MCF 10A (cell line): ENCODE measurements at regions not wholly inside any gene's neighbourhood (a gene's known extent, or its start where the extent isn't known, plus 50 kb on each side); places are given as distances from the start of the nearest gene placed in this dataset.

ENCODE experiments used
- BruUV-seq: library from RNA; stranded (reverse); fragments of 400-500 nt; replicated peaks from 2 replicates; lab custom pipeline; 2021; lab: Mats Ljungman, UMichigan
- CTCF ChIA-PET: fragments of 300-600 bp; sonication (Branson Sonifier 250); formaldehyde crosslinking; extraction: SDS; loops from one replicate; lab custom pipeline; 2021; ENCODE audit warnings: antibody characterized with exemption, inconsistent platforms; lab: Yijun Ruan, JAX
- POLR2A ChIA-PET: fragments of 300-600, 350-650 bp; sonication (Branson Sonifier 250); formaldehyde crosslinking; extraction: SDS; loops from one replicate; lab custom pipeline; 2020; ENCODE audit warnings: antibody characterized with exemption, inconsistent platforms; lab: Yijun Ruan, JAX
- DNase-seq: peaks from one replicate; pipeline ENCODE4 v3.0.0-alpha.2; 2018; ENCODE audit not compliant: unreplicated experiment
- H3K27ac Mint-ChIP-seq: one replicate; pipeline ENCODE4 v1.8.0; 2022; ENCODE audit warnings: mild to moderate bottlenecking, low read depth, mixed read lengths; ENCODE audit not compliant: unreplicated experiment
- H3K27me3 Mint-ChIP-seq: one replicate; pipeline ENCODE4 v1.8.0; 2022; ENCODE audit warnings: mixed read lengths; ENCODE audit not compliant: insufficient read depth, unreplicated experiment
- H3K36me3 Mint-ChIP-seq: one replicate; pipeline ENCODE4 v1.8.0; 2022; ENCODE audit warnings: mild to moderate bottlenecking, moderate library complexity, mixed read lengths; ENCODE audit not compliant: insufficient read depth, unreplicated experiment
- H3K4me1 Mint-ChIP-seq: one replicate; pipeline ENCODE4 v1.8.0; 2022; ENCODE audit warnings: mixed read lengths; ENCODE audit not compliant: insufficient read depth, unreplicated experiment
- H3K4me3 Mint-ChIP-seq: one replicate; pipeline ENCODE4 v1.8.0; 2022; ENCODE audit warnings: mild to moderate bottlenecking, moderate library complexity, mixed read lengths; ENCODE audit not compliant: unreplicated experiment
- H3K9me3 Mint-ChIP-seq: one replicate; pipeline ENCODE4 v1.8.0; 2022; ENCODE audit warnings: mixed read lengths; ENCODE audit not compliant: unreplicated experiment
- CTCF ChIP-seq: fragments of 200-600 bp; IDR thresholded peaks from one replicate; pipeline ENCODE4 v1.8.0; 2022; ENCODE audit warnings: antibody characterized with exemption, mild to moderate bottlenecking; ENCODE audit not compliant: unreplicated experiment
- intact Hi-C: fragments of 100-400 bp; cut with micrococcal nuclease; formaldehyde crosslinking; loops from 2 replicates; pipeline ENCODE4 v1.14.1; 2022

GRCh38 chr2:200131307-200131706 is 175.2 kb upstream of the SPATS2L start:
- Mint-ChIP-seq H3K9me3 (no peaks in the 10 kb centered on the region), H3K27ac (no peak overlapping the region), H3K4me1 (peaks cover 11% of the 10 kb centered on the region), H3K4me3 (no peak overlapping the region), H3K27me3 (no peaks in the 10 kb centered on the region), H3K36me3 (no peaks in the 10 kb centered on the region)
- DNase-seq, result no peak
- ChIA-PET CTCF (interaction anchor here (0.8 kb wide), 1 partner anchor 8 kb away, joined by 3 read pairs; no protein-coding TSS in a partner anchor), POLR2A (no interaction called here)
- TF ChIP-seq CTCF, result no peak
- no TSS peak for BruUV-seq
- intact Hi-C loops, result no loop called here

- ChIA-PET POLR2A (no interaction called here), CTCF (interaction anchor here (1.5 kb wide), 1 partner anchor 24 kb away, joined by 3 read pairs; no protein-coding TSS in a partner anchor)
- peaks cover 5% of the 10 kb centered on the region for H3K4me1 Mint-ChIP-seq
- intact Hi-C loops, result no loop called here
- H3K27ac Mint-ChIP-seq, result no peak overlapping the region
- no peaks in the 10 kb centered on the region for H3K27me3 Mint-ChIP-seq
- H3K36me3 Mint-ChIP-seq, result no peaks in the 10 kb centered on the region
- no peak for DNase-seq
- no TSS peak for BruUV-seq
- no peak for TF ChIP-seq CTCF
- no peaks in the 10 kb centered on the region for H3K9me3 Mint-ChIP-seq
- no peak overlapping the region for H3K4me3 Mint-ChIP-seq
Measured at GRCh38 chr2:200135082-200135481, 171.4 kb upstream of the SPATS2L start.

- CTCF ChIA-PET, result interaction anchor here (0.5 to 1.5 kb wide), 4 partner anchors 22 to 1095 kb away, joined by 3 to 4 read pairs (median 3); no protein-coding TSS in a partner anchor
Measured at GRCh38 chr2:200136655-200137054, 169.8 kb upstream of the SPATS2L start.

GRCh38 chr2:200137271-200137670 is 169.2 kb upstream of the SPATS2L start:
- intact Hi-C loops, result no loop called here
- no TSS peak for BruUV-seq
- Mint-ChIP-seq H3K4me1 (no peaks in the 10 kb centered on the region), H3K27me3 (no peaks in the 10 kb centered on the region), H3K27ac (no peak overlapping the region), H3K9me3 (no peaks in the 10 kb centered on the region), H3K36me3 (no peaks in the 10 kb centered on the region), H3K4me3 (no peak overlapping the region)
- ChIA-PET POLR2A (interaction anchor here (1.0 kb wide), 1 partner anchor 19 kb away, joined by 3 read pairs; no protein-coding TSS in a partner anchor), CTCF (interaction anchor here (0.5 to 1.2 kb wide), 4 partner anchors 171 to 1095 kb away, joined by 3 to 5 read pairs (median 4); no protein-coding TSS in a partner anchor)
- TF ChIP-seq CTCF, result no peak
- no peak for DNase-seq

More at GRCh38 chr2:200136655-200137054, 169.8 kb upstream of the SPATS2L start:
- Mint-ChIP-seq H3K27ac (no peak overlapping the region), H3K4me3 (no peak overlapping the region), H3K36me3 (no peaks in the 10 kb centered on the region), H3K4me1 (no peaks in the 10 kb centered on the region), H3K9me3 (no peaks in the 10 kb centered on the region), H3K27me3 (no peaks in the 10 kb centered on the region)
- DNase-seq, result no peak
- no peak for TF ChIP-seq CTCF
- intact Hi-C loops, result no loop called here
- POLR2A ChIA-PET, result no interaction called here
- BruUV-seq, result no TSS peak
